Fibroblast of skin of left quadriceps (primary cell): ENCODE measurements at regions not wholly inside any gene's neighbourhood (a gene's known extent, or its start where the extent isn't known, plus 50 kb on each side); places are given as distances from the start of the nearest gene placed in this dataset.

Source experiments
- DNase-seq, 2 experiments: peaks; one replicate each; pipeline ENCODE4 v3.0.0-alpha.2; 2013; ENCODE audit warnings: low read depth in 2 of 2

GRCh38 chrX:69228732-69229131 is 63.5 kb upstream of the PJA1 start:
- no peak for DNase-seq

GRCh38 chrX:69226459-69227158 is 61.4 kb upstream of the PJA1 start:
- no peak for DNase-seq

- DNase-seq, result peak; percentile 33 to 34
These were observed 57.1 kb upstream of the PJA1 start for GRCh38 chrX:69222103-69223090.

- DNase-seq, result no peak
These were observed 56.2 kb upstream of the PJA1 start for GRCh38 chrX:69221239-69222102.

- no peak for DNase-seq
These were observed 53.2 kb upstream of the PJA1 start for GRCh38 chrX:69218407-69218997.

GRCh38 chrX:69216911-69217310 is 51.7 kb upstream of the PJA1 start:
- DNase-seq, result no peak

GRCh38 chrX:69216446-69216845 is 51.2 kb upstream of the PJA1 start:
- DNase-seq, result no peak

GRCh38 chrX:69215161-69215875 is 50.1 kb upstream of the PJA1 start:
- no peak for DNase-seq
